ENCODE measurements at regions not wholly inside any gene's neighbourhood (a gene's known extent, or its start where the extent isn't known, plus 50 kb on each side); places are given as distances from the start of the nearest gene placed in this dataset.

GRCh38 chr6:82083646-82084045 is 163.9 kb downstream of the IBTK start:
- TF ChIP-seq CTCF (IDR thresholded peaks at IDR 0.05) (no peak), EP300 (IDR thresholded peaks at IDR 0.05) (no peak)
